H9 (cell line): ENCODE measurements at regions not wholly inside any gene's neighbourhood (a gene's known extent, or its start where the extent isn't known, plus 50 kb on each side); places are given as distances from the start of the nearest gene placed in this dataset.

Source experiments
- DNase-seq: peaks from one replicate; pipeline ENCODE4 v3.0.0-alpha.2; 2017
- H2AFZ ChIP-seq: one replicate; pipeline ENCODE4 v1.6.1; 2013; ENCODE audit warnings: mild to moderate bottlenecking, low read length, control low read depth, moderate library complexity
- H2AK5ac ChIP-seq: 2 replicates; pipeline ENCODE4 v1.6.1; 2013; ENCODE audit warnings: low read length, control low read depth, mixed read lengths; ENCODE audit not compliant: insufficient read length
- H2BK120ac ChIP-seq: one replicate; pipeline ENCODE4 v1.6.1; 2013; ENCODE audit warnings: low read depth, mild to moderate bottlenecking, low read length, control low read depth, inconsistent platforms; ENCODE audit not compliant: poor library complexity, severe bottlenecking
- H2BK12ac ChIP-seq: 2 replicates; pipeline ENCODE4 v1.6.1; 2013; ENCODE audit warnings: low read length, control low read depth, mixed read lengths, low read depth; ENCODE audit not compliant: insufficient read length
- H2BK15ac ChIP-seq: 2 replicates; pipeline ENCODE4 v1.6.1; 2013; ENCODE audit warnings: low read depth, low read length, control low read depth
- H2BK20ac ChIP-seq: one replicate; pipeline ENCODE4 v1.6.1; 2013; ENCODE audit warnings: low read depth, mild to moderate bottlenecking, low read length, control low read depth, inconsistent platforms; ENCODE audit not compliant: poor library complexity, severe bottlenecking
- H2BK5ac ChIP-seq: 2 replicates; pipeline ENCODE4 v1.6.1; 2013; ENCODE audit warnings: low read length, control low read depth, mixed read lengths; ENCODE audit not compliant: insufficient read length
- H3K14ac ChIP-seq: 2 replicates; pipeline ENCODE4 v1.6.1; 2013; ENCODE audit warnings: low read length, control low read depth; ENCODE audit not compliant: insufficient read depth
- H3K18ac ChIP-seq: 2 replicates; pipeline ENCODE4 v1.6.1; 2013; ENCODE audit warnings: low read depth, mild to moderate bottlenecking, mixed read lengths, low read length, control low read depth; ENCODE audit not compliant: insufficient read length
- H3K23ac ChIP-seq: 2 replicates; pipeline ENCODE4 v1.6.1; 2013; ENCODE audit warnings: low read length, control low read depth, mixed read lengths, low read depth; ENCODE audit not compliant: insufficient read length
- H3K23me2 ChIP-seq: 2 replicates; pipeline ENCODE4 v1.6.1; 2013; ENCODE audit warnings: low read depth, mild to moderate bottlenecking, mixed read lengths, low read length, control low read depth; ENCODE audit not compliant: insufficient read length, poor library complexity, severe bottlenecking
- H3K27ac ChIP-seq: 2 replicates; pipeline ENCODE4 v1.5.1; 2013; ENCODE audit warnings: low read length, control low read depth, mixed read lengths, low read depth; ENCODE audit not compliant: insufficient read length
- H3K27me3 ChIP-seq: 2 replicates; pipeline ENCODE4 v1.6.1; 2013; ENCODE audit warnings: low read length, control low read depth, inconsistent platforms; ENCODE audit not compliant: insufficient read depth
- H3K4ac ChIP-seq: 2 replicates; pipeline ENCODE4 v1.6.1; 2013; ENCODE audit warnings: low read depth, mild to moderate bottlenecking, control low read depth, inconsistent platforms, low read length, moderate library complexity
- H3K4me1 ChIP-seq: 2 replicates; pipeline ENCODE4 v1.6.1; 2013; ENCODE audit warnings: low read length, control low read depth, inconsistent platforms; ENCODE audit not compliant: insufficient read depth
- H3K4me2 ChIP-seq: 2 replicates; pipeline ENCODE4 v1.6.1; 2013; ENCODE audit warnings: low read length, control low read depth, mixed read lengths; ENCODE audit not compliant: insufficient read length, insufficient read depth
- H3K56ac ChIP-seq: 2 replicates; pipeline ENCODE4 v1.6.1; 2013; ENCODE audit warnings: low read depth, mild to moderate bottlenecking, mixed read lengths, low read length, control low read depth; ENCODE audit not compliant: insufficient read length
- H3K79me1 ChIP-seq: 2 replicates; pipeline ENCODE4 v1.6.1; 2013; ENCODE audit warnings: low read depth, mild to moderate bottlenecking, moderate library complexity, low read length, control low read depth, inconsistent platforms; ENCODE audit not compliant: insufficient read depth, poor library complexity, severe bottlenecking
- H3K79me2 ChIP-seq: 2 replicates; pipeline ENCODE4 v1.6.1; 2013; ENCODE audit warnings: low read length, control low read depth, inconsistent platforms; ENCODE audit not compliant: insufficient read depth
- H3K9ac ChIP-seq: 2 replicates; pipeline ENCODE4 v1.6.1; 2013; ENCODE audit warnings: low read length, control low read depth, mixed read lengths; ENCODE audit not compliant: insufficient read length; ENCODE audit errors: extremely low read depth
- H3K9me3 ChIP-seq: one replicate; pipeline ENCODE4 v1.6.1; 2013; ENCODE audit warnings: low read depth, low read length, inconsistent platforms; ENCODE audit not compliant: control insufficient read depth
- H3T11ph ChIP-seq: one replicate; pipeline ENCODE4 v1.6.1; 2013; ENCODE audit warnings: mild to moderate bottlenecking, low read length, control low read depth, inconsistent platforms
- H4K20me1 ChIP-seq: one replicate; pipeline ENCODE4 v1.6.1; 2013; ENCODE audit not compliant: control insufficient read depth, insufficient read length, insufficient read depth
- H4K5ac ChIP-seq: 2 replicates; pipeline ENCODE4 v1.6.1; 2013; ENCODE audit warnings: low read depth, mild to moderate bottlenecking, mixed read lengths, low read length, control low read depth; ENCODE audit not compliant: insufficient read length
- H4K8ac ChIP-seq: replicated peaks from 2 replicates; pipeline ENCODE4 v1.6.1; 2013; ENCODE audit warnings: low read length, control low read depth, mixed read lengths, low read depth; ENCODE audit not compliant: insufficient read length
- H4K91ac ChIP-seq: 2 replicates; pipeline ENCODE4 v1.6.1; 2013; ENCODE audit warnings: low read depth, mild to moderate bottlenecking, moderate library complexity, mixed read lengths, low read length, control low read depth; ENCODE audit not compliant: insufficient read length
- H3K27ac Mint-ChIP-seq, 3 experiments: 2 replicates in 2 of 3; 3 replicates in 1 of 3; pipeline ENCODE4 v1.8.0; 2020 to 2021; ENCODE audit warnings: mixed read lengths in 3 of 3, mild to moderate bottlenecking in 1 of 3, moderate library complexity in 1 of 3
- H3K27me3 Mint-ChIP-seq: 2 replicates; pipeline ENCODE4 v1.8.0; 2021; ENCODE audit warnings: low read depth, mild to moderate bottlenecking, moderate library complexity, mixed read lengths
- H3K36me3 Mint-ChIP-seq, 3 experiments: 2 replicates in 2 of 3; 3 replicates in 1 of 3; pipeline ENCODE4 v1.8.0; 2020 to 2021; ENCODE audit warnings: low read depth in 3 of 3, mixed read lengths in 3 of 3; ENCODE audit not compliant: insufficient read depth in 1 of 3
- H3K4me1 Mint-ChIP-seq, 2 experiments: 2 replicates each; pipeline ENCODE4 v1.8.0; 2020; ENCODE audit warnings: mixed read lengths in 2 of 2
- H3K4me3 Mint-ChIP-seq, 2 experiments: 2 replicates in 1 of 2; 3 replicates in 1 of 2; pipeline ENCODE4 v1.8.0; 2020 to 2021; ENCODE audit warnings: mild to moderate bottlenecking in 2 of 2, mixed read lengths in 2 of 2, moderate library complexity in 1 of 2
- H3K9me3 Mint-ChIP-seq, 2 experiments: 2 replicates in 1 of 2; 3 replicates in 1 of 2; pipeline ENCODE4 v1.8.0; 2020; ENCODE audit warnings: mild to moderate bottlenecking in 2 of 2, mixed read lengths in 2 of 2, moderate library complexity in 1 of 2
- WGBS: extraction: QIAGEN DNeasy Blood & Tissue Kit; methylation state at CpG from one replicate; pipeline ENCODE4 v1.1.7; 2013; ENCODE audit warnings: missing lambda C conversion rate, low lambda C conversion rate, mixed read lengths; ENCODE audit not compliant: insufficient read length; ENCODE audit errors: extremely low coverage; 5-methylcytosine and 5-hydroxymethylcytosine counted together
- TF ChIP-seq, protein P1 (sequence below): fragments of 200-600 bp; sonication (generic); conservative IDR thresholded peaks from 3 replicates; pipeline ENCODE4 v1.8.0; 2021; ENCODE audit warnings: antibody characterized with exemption, mild to moderate bottlenecking

DNA sequence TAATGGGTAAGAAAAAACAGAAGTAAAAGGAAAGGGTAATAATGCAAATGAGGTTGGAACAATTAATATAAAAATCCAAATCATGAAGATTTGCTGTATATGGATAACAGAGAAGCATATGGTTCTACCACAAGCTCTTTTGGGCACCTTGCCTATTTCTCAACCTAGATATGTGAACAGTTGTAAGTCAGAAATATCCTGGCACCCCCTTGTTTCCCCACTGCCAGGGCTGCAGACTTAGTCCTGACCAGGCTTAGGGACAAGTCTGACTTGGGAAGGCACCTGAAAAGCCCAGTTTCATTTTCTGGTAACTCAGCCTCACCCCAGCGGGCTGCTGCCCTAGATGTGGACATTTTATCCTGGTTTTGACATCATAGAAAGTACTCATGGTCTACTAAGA, 183.2 kb upstream of the STAC start:
- Mint-ChIP-seq H3K27ac (no peak overlapping the region), H3K4me3 (no peak overlapping the region), H3K27me3 (no peaks in the 10 kb centered on the region), H3K36me3 (no peaks in the 10 kb centered on the region), H3K9me3 (no peaks in the 10 kb centered on the region), H3K4me1 (peaks cover 7 to 16% of the 10 kb centered on the region in 2 experiments)
- TF ChIP-seq, protein P1, sequence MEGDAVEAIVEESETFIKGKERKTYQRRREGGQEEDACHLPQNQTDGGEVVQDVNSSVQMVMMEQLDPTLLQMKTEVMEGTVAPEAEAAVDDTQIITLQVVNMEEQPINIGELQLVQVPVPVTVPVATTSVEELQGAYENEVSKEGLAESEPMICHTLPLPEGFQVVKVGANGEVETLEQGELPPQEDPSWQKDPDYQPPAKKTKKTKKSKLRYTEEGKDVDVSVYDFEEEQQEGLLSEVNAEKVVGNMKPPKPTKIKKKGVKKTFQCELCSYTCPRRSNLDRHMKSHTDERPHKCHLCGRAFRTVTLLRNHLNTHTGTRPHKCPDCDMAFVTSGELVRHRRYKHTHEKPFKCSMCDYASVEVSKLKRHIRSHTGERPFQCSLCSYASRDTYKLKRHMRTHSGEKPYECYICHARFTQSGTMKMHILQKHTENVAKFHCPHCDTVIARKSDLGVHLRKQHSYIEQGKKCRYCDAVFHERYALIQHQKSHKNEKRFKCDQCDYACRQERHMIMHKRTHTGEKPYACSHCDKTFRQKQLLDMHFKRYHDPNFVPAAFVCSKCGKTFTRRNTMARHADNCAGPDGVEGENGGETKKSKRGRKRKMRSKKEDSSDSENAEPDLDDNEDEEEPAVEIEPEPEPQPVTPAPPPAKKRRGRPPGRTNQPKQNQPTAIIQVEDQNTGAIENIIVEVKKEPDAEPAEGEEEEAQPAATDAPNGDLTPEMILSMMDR = no peak
- H4K20me1 ChIP-seq = no peaks in the 10 kb centered on the region
- no peak overlapping the region for H2AK5ac ChIP-seq
- H2BK120ac ChIP-seq = no peak overlapping the region
- no peak overlapping the region for H3K4ac ChIP-seq
- H3K9me3 ChIP-seq = no peaks in the 10 kb centered on the region
- no peak overlapping the region for H2BK20ac ChIP-seq
- H2BK15ac ChIP-seq = no peak overlapping the region
- no peaks in the 10 kb centered on the region for H3K79me2 ChIP-seq
- no peak overlapping the region for H4K8ac ChIP-seq
- no CpG with 5 or more reads among the region's 1 CpG for WGBS
- H3K27ac ChIP-seq = no peak overlapping the region
- no peak overlapping the region for H3K23ac ChIP-seq
- no peak overlapping the region for H2AFZ ChIP-seq
- H3K4me2 ChIP-seq = no peak overlapping the region
- H3K23me2 ChIP-seq = no peaks in the 10 kb centered on the region
- H2BK5ac ChIP-seq = no peak overlapping the region
- H3K9ac ChIP-seq = no peak overlapping the region
- no peaks in the 10 kb centered on the region for H3K79me1 ChIP-seq
- no peak overlapping the region for H3K14ac ChIP-seq
- H3T11ph ChIP-seq = no peak overlapping the region
- peaks cover 5% of the 10 kb centered on the region; the same call in 1 of the 2 replicates for H3K4me1 ChIP-seq
- no peak overlapping the region for H3K18ac ChIP-seq
- no peak overlapping the region for H4K91ac ChIP-seq
- DNase-seq = no peak
- no peak overlapping the region for H3K56ac ChIP-seq
- H4K5ac ChIP-seq = no peak overlapping the region
- no peak overlapping the region for H2BK12ac ChIP-seq
- no peaks in the 10 kb centered on the region for H3K27me3 ChIP-seq
